GM19324 (cell line): ENCODE measurements at regions not wholly inside any gene's neighbourhood (a gene's known extent, or its start where the extent isn't known, plus 50 kb on each side); places are given as distances from the start of the nearest gene placed in this dataset.
A peak's percentile ranks its signal among the peaks of the same experiment; 100 is the strongest.

Source experiments
- ATAC-seq: cut with Tn5 transposase; IDR thresholded peaks from one replicate; pipeline ENCODE4 v1.9.1; 2021; ENCODE audit warnings: mild to moderate bottlenecking, moderate library complexity; ENCODE audit not compliant: unreplicated experiment, low FRiP score

DNA sequence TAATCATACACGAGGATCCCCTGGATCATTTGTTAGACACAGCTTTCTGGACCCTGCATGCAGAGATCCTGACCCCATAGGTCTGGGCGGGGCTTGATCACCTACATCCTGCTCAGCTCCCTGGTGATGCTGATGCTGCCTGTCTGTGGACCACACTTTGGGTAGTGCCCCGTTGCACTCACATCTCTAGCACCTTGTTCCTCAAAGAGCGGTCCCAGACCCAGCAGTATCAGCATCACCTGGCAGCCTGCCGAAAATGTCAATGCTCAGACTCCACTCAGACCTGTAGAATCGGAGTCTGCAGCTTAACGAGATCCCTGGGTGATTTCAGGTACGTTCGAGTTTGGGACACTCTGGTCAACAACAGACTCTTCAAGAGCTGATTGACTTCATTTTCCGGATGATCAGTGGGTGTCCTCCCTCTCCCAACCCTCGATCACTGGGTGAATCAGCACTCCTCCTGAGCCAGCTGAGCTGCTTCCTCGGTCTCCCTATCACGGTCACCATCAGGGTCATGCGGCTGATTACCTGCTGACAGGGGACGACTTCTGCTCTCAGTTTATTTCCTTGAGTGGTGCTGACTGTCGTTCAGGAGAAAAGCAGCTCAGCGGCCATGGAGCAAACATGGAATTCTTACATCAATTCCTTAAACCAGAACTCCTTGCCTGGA lies 150.6 kb upstream of the RAB12 start:
- ATAC-seq: no peak

DNA sequence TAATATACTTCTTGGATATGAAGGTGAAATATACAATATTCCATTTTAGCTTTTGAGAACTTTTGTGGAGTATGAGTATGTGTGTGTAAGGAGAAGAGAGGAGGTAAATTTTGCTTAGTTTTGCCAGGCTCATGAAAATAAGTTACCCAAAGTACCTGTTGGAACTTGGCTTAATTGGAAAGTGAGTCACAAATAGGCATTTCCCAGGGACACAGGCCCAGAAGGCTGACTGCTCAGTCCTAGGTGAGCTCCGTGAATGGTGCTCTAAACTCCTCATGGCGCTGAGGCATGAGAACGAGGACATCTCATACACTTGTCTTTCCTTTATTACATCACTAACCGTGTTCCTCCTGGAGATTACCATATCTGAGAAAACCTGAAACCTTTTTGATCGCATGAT lies 148.5 kb upstream of the RAB12 start:
- ATAC-seq: no peak

DNA sequence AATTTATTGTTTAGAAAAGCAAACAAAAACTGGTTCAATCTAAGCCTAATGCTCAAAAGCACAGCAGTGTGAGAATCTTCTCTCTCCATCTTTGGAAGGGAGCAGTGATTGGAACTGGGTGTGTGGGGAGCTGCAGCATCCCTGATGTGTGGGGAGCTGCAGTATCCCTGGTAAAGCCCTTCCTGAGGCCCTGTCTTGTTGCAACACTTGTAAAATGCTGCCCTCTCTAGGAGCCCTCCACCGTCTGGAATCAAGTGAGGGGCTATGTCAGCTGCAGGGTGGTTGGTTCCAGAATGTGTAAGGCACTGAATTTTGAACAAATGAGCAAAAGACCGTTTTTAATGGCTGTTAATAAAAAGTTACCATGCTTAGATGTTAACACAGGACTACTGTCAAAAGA lies 147.7 kb upstream of the RAB12 start:
- ATAC-seq: no peak

DNA sequence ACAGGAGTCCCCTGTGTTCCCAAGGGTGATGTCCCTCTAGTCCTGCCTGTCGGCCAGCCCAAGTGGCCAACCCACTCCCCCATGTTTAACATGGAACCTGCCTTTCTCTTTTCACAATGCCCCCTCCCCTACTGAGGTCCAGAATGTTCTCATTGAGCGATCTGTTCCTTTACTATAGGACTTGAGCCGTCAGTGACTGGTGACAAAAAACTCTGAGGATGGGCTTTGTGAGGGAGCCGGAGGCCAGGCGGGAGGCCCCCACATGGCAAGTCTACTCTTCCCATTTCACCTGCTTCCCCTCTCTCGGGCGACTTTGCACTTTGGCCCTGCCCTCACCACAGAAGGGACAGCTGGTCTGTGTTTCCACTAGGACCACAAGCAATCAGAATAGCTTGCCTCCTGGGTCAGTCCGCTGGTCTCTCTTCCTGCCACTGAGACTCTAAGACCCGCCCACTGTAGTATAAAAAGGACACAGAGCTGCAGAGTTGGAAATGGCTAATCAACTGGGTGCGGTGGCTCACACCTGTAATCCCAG lies 146.5 kb upstream of the RAB12 start:
- no peak for ATAC-seq

DNA sequence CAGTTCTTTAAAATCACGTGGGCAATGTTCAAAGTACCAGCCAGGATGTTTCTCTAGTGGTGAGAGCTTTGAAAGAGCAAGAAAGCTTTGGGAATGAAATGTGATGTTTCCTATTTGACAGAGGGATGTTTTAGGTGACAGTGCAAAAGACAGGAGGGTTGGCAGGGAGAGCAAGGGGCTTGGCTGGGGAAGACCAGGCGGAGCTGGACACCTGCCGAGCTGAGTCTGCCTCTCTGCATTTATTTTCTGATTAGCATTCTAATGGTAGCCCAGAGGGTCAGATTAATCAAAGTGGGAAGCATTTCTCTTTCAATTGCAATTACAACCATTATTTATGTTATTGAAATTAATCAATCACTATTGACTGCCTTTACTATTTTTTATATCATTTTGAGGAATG lies 145.4 kb upstream of the RAB12 start:
- no peak for ATAC-seq

DNA sequence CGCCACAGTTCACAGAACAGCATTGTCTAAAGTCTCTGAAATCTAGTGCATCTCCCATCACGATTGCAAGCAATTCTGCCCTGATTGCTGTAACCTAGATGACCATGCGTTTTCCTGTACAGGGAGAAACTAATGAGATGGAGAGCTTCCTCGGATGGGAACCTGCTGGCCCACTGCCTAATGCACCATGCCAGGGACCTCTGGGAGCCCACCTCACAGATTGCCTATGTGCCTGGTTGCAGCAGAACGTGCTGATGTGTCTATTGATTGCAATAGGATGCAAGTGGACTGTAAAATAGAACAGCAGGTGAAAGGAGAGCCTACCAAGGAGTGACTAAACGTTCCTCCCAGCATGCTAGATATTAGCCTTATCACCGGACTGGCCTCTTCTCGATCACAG lies 141.0 kb upstream of the RAB12 start:
- no peak for ATAC-seq

DNA sequence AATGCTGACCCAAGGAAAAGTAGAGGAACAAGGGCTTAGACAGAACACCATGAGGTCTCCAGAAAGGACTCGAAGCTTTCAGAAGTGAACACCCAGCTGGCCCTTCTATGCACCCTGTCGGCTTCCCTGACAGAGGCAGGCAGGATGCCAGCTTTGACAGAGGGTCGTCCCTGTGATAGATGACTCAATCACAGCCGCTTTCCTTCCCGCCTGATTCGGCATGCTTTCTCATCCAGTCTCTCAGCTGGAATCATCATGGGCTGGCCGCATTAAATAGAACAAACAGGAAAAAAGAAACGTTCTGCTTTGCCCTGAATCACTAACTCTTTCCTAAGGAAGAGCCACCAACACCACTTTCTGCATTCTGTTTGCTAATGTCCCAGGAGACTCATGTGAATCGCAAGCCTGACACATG lies 140.3 kb upstream of the RAB12 start:
- ATAC-seq: no peak

DNA sequence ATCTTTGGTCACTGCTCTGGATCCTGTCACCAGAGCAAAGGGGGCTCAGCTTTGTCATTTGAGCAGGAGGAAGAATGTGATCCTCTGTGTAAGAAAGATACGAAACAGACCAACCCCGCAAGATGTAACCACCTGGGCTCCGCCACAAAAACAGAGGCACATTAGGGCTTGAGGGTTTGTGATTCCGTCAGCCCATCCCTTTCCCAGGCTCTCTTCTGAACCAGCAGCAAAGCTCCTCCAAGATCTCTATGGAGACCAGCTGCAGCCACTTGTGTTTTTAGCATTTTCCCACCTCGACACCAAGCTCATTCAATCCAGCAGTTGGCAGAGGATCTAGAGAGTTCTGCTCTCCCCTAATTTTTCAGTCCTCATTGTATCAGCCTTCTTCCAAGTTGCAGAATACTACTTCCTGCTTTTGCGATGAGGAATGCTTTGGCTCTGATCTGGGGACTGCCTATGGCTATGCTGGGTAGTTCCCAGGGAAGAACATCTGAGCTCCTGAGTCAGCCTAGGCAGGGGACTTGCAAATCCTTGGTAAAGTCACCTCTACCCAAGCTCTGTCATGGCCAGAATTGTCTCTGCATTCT lies 139.6 kb upstream of the RAB12 start:
- ATAC-seq: no peak

DNA sequence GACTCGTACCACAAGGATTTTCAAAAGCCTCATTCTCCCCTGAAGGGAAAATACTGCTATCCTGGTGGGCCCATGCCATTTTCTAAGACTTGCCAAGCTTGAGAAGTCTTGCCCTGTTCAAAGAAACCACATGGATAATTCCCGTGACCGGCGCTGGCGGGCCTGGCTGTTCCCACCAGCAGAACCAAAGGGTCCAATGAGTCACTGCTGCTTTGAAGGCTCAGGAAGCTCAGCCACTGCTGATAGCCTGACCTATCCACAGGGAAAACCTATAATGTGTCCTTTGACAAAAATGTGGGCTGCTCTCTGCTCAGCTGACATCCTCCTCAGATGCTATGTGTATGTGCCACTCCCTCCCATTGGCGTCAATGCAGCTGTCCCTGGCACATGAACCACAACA lies 137.9 kb upstream of the RAB12 start:
- no peak for ATAC-seq

DNA sequence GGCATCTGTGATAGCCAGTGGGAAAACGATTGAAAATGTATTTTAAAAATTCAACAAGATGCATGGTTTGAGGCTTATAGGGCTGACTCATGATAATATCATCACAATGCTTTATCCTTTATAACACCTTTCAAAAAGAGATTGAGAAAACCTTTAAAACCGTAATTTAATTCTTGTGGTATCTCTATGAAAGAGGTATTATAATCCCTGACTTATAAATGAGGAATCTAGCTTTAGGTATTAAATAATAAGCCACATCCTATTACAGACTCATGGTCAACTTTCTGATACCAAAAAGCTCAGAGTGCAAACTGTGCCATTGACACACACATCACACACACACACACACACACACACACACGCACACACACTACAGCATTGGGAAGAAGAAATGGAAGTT lies 134.6 kb upstream of the RAB12 start:
- ATAC-seq: no peak

DNA sequence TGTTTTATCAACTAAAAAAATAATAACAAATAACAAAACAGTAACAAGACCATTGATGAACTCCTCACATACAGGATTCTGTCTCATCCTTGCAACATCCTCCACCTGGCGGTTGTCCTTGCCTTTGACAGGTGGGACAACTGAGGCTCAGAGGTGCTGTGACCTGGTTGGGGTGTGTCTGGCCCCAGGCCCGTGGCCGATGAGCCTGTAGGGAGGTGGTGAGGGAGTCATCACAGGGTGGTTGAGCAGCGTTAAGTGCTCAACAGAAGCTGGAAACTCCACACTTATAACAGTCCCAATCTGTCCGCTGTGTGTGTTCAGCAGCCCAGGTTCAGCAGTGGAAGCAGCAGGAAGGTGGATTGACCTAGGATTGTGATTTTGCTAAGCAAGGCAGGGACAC lies 131.6 kb upstream of the RAB12 start:
- ATAC-seq: no peak

DNA sequence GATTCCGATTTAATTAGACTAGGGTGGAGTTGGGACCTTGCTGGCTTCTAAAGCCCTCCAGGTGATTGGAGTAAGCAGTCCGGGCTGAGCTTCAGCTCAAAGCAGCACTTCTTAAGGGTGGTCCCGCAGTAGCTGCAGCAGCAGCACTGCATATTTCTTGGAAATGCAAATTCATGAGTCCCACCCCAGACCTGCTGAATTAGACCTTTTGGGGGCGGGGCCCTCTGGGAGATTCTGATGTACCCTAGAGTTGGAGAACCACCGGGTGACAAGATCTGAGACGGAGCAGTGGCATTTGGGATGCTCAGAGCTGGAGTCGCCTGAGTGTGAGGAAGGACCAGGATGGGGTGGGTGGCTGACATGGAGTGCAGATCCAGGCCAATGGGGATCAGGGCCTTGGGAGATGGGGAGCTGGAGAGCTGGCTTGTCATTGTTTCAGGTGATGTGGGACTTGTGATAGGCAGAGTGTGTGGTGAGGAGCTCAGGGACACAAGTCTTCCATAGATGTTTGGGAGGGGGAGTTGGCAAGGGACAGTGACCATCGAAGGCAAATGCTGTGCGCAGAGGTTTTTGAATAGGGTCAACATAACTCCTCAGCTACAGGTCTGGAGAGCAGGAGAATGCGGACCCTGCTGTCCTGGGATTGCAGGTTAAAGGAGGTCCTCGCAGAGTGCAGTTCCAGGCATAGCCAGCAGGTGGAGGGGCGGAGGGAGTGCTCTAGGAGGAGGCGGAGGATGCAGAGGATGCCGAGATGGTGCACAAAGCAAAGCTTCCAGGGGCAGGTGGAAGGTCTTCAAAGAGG lies 130.9 kb upstream of the RAB12 start:
- peak; percentile 70 for ATAC-seq

DNA sequence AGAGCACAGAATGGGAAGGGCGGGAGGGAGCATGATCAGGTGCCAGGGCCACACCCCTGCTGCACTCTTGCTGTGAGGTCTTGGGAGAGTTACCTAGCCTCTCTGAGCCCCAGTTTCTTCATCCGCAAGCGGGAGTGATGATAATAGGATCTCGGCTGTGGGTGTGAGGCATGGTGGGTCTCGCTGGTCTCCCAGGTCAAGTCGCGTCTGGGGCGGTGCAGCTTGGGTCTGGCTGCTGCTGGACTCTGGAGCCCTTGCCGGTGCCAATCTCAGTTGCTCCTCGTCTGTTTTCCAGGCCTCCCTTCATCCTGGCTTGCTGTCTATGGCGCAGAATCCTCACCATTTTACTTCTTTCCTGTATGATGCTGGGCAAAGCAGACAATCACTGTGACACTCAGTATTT lies 130.3 kb upstream of the RAB12 start:
- ATAC-seq: no peak

DNA sequence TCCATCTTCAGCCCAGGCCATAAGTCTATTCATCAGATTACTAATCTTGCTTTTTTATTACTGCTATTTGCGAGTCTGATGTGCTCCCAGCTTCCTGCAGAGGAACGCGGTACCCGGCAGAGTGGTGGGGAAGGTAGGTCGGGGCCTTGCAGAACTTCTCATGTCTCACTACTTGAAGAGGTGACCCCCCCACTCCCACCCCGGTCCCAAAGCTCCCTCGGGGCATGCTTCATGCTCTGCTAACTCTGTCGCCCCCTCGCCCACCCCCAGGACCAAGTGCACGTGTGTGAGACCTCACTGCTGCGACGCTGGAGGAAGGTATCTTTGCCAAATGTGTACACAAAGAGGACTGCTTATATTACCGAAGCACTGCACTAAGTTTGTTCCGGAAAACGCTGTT lies 129.4 kb upstream of the RAB12 start:
- ATAC-seq: no peak

DNA sequence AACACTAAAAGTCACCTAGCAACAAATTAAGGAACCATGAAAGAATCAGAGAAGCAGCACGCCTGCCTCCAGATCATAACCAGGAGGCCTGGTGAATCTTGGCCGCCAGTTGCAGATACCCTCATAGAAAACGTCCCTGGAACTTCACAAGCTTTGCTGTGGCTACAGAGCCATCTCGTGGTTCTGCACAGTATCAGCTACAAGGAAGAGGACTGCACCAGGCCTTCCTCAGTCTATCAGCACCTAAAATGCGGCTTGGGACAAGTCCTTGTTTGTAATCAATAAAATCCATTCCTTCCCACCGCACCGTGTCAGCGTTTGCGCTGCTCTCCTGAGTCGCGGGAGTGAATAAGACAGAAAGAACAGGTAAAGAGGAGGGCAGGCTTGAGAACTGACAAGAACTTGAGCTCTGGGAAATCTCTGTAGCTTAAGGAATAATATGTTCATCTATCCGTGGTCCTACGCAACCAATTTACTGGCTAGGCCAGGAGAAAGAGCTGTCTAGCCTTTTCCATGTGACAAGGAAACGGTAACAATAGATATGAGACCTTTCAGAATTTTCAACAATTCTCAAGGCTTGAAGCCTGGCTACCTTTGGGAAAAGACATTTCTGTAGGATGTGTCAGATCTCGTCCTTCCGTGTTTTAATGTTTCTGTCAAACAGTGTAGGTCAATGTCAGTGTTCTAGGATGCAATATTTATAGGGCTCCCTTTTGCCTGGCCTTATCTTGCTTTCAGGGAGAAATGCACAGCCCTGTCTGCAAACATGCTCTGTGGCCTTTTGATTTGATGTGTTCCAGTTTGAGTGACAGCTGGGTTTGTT lies 128.5 kb upstream of the RAB12 start:
- ATAC-seq: no peak

DNA sequence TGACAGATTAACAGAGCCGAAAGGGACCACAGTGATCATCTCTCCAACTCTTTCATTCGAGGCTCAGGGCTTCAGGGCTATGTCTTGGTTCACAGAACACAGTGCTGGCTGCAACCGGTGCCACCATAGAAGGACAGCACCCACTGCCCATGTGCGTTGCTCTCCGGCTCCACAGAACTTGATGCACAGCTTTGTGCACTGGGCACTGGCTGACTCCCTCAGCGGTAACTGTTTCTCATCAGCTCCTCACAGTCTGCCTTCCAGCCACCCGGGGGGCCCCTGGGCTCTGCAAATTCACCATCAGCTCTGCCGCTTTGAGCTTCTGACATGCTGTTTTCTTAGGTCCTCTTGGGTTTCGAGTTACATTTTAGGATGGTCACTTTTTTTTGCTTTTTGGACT lies 124.3 kb upstream of the RAB12 start:
- no peak for ATAC-seq

DNA sequence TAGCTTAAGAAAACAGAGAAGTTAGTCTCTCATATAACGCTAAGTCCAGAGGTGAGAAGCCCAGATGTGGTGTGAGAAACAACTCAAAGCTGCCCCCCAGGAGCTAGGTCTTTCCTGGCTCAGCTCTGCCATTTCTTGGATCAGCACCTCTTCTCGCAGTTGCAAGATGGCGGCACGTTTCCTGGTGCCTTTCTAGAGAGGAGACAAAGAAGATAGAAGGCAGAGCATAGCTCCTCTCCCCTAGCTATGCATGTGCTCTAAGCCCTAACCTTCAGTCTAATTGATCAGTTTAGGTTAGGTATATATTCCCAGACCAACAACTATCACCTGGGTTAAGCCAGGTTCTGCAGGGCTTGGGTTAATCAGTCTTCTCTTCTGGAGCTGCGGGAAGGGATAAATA lies 119.5 kb upstream of the RAB12 start:
- no peak for ATAC-seq

DNA sequence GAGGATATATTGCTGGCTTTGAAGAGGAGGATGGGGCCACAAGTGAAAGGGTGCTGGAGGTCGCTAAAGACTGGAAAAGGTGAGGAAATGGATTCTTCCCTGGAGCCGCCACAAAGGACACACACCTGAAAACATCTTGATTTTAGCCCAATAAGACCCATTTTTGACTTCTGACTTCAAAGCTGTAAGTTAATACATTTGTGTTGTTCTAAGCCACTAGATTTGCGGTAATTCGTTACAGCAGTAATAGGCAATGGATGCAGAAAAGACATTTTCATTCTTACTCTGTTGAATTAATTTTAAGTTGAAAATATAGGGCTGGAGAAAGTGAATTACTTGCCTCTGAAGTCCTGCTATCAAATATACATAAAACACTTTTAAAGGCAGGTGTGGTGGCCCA lies 117.7 kb upstream of the RAB12 start:
- no peak for ATAC-seq

DNA sequence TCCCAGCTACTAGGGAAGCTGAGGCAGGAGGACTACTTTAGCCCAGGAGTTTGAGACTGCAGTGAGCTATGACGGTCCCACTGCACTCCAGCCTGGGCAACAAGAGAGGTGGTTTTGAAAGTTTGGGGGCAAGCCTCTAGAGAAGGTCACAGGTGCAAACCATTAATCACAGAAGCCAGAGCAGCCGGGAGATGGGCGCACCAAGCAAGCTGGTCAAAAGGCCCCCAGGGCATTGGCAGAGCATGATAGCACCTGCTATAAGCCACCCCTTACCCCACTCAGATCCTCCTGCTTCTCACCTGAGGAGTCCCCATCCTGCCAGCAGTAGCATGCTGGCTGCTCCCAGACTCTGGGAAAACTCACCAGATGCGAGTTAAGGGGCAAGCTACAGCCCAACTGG lies 116.1 kb upstream of the RAB12 start:
- no peak for ATAC-seq

DNA sequence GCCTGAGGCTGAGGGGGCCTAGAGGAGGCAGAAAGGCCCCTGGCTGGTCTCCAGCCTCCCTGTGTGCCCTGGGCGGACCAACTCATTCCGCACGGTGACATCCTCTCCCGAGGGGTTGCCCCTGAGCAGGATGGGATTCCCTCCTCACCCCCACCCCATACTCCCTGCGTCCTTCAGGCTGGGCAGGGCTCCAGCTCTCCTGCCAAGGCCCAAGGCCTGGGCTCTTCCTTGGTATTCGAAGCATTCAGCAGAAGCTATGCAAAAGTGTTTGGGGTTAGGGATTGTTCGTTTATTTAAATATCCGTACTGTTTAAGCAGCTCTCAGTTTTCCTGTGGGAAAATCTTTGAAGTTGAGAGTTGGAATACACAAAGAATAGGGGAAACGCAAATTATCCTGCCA lies 113.1 kb upstream of the RAB12 start:
- no peak for ATAC-seq

DNA sequence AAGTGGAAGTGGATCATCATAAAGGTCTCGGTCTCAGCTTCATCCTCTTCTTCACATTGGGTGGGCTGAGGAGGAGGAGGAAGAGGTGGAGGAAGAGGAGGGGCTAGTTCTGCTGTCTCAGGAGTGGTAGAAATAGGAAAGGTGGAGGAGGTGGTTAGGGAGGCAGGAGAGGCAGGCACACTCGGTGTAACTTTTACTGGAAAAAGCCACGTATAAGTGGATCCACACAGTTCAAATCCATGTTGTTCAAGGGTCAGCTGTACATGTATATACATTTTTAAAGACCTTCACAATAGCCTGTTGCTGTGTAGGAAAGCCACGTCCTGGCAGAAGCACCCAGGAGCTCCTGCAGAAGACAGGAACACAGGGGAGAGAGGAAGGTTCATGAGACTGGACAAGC lies 110.3 kb upstream of the RAB12 start:
- no peak for ATAC-seq
